ENCODE measurements at regions not wholly inside any gene's neighbourhood (a gene's known extent, or its start where the extent isn't known, plus 50 kb on each side); places are given as distances from the start of the nearest gene placed in this dataset.

DNA sequence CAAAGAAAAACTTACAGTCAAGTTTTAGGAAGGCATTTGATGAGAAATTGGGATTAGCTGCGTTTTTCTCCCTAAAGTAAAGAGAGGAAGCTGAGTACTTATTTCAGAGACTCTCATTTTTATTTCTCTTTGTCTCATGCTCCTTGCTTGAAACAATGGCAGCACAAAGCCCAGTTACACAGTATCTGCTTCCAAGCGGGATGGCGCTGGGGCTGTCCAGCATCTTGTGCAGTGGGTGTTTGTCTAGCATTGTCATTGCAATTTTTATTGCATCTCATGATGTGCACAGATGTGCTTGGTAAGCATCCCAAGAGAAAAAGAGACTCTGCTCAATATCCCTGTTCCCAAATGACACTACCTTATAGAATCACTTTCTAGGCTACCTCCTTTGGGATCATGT, 102.8 kb upstream of the ZNF521 start:
- Histone ChIP-seq H3K27ac (ENCODE audit: low read length) (no peak overlapping the region), H3K4me3 (ENCODE audit: low read length) (no peak overlapping the region), H3K9ac (ENCODE audit: low read length) (no peak overlapping the region), H4K20me1 (ENCODE audit: insufficient read depth, low read length) (no peaks in the 10 kb centered on the region), H3K36me3 (replicated peaks; ENCODE audit: low read depth, low read length) (no peaks in the 10 kb centered on the region), H3K4me2 (ENCODE audit: low read length) (no peak overlapping the region), H2AFZ (ENCODE audit: low read depth, low read length) (no peak overlapping the region), H3K27me3 (ENCODE audit: low read depth, low read length) (no peaks in the 10 kb centered on the region), H3K79me2 (ENCODE audit: low read length) (no peaks in the 10 kb centered on the region), H3K4me1 (ENCODE audit: low read length) (no peaks in the 10 kb centered on the region), H3K9me3 (ENCODE audit: insufficient read depth, low read length) (no peaks in the 10 kb centered on the region)
- TF ChIP-seq, protein P1, sequence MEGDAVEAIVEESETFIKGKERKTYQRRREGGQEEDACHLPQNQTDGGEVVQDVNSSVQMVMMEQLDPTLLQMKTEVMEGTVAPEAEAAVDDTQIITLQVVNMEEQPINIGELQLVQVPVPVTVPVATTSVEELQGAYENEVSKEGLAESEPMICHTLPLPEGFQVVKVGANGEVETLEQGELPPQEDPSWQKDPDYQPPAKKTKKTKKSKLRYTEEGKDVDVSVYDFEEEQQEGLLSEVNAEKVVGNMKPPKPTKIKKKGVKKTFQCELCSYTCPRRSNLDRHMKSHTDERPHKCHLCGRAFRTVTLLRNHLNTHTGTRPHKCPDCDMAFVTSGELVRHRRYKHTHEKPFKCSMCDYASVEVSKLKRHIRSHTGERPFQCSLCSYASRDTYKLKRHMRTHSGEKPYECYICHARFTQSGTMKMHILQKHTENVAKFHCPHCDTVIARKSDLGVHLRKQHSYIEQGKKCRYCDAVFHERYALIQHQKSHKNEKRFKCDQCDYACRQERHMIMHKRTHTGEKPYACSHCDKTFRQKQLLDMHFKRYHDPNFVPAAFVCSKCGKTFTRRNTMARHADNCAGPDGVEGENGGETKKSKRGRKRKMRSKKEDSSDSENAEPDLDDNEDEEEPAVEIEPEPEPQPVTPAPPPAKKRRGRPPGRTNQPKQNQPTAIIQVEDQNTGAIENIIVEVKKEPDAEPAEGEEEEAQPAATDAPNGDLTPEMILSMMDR (IDR thresholded peaks at IDR 0.05; ENCODE audit: low read depth, low read length): no peak
- no peak for TF ChIP-seq EZH2phosphoT487 (IDR thresholded peaks at IDR 0.05; ENCODE audit: low read depth)

DNA sequence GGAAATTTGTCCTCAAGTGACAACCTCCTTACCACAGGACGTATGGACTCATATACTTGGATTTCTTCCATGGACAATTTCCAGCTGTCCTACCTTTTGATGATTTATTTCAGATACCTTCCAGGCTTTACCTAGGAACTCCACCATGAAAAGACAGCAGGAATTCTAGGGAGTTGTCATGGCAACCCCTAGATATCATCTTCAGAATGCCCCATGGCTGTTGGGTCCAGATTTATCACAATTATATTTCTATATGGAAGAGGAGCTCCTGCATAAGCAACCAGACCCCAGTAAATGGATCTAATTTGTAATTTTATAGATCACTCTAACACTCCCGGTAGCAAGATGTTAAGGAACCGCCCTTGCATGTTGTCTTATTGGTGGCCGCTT, 102.3 kb upstream of the ZNF521 start:
- Histone ChIP-seq H3K9me3 (ENCODE audit: insufficient read depth, low read length) (no peaks in the 10 kb centered on the region), H3K27ac (ENCODE audit: low read length) (no peak overlapping the region)

GRCh38 chr18:25453556-25454269, 101.7 kb upstream of the ZNF521 start:
- Histone ChIP-seq H3K4me3 (ENCODE audit: low read length) (no peak overlapping the region), H2AFZ (ENCODE audit: low read depth, low read length) (no peak overlapping the region), H3K79me2 (ENCODE audit: low read length) (no peaks in the 10 kb centered on the region), H3K36me3 (replicated peaks; ENCODE audit: low read depth, low read length) (no peaks in the 10 kb centered on the region), H3K9ac (ENCODE audit: low read length) (no peak overlapping the region), H3K27ac (ENCODE audit: low read length) (no peak overlapping the region), H3K9me3 (ENCODE audit: insufficient read depth, low read length) (no peaks in the 10 kb centered on the region), H3K4me1 (ENCODE audit: low read length) (no peaks in the 10 kb centered on the region), H4K20me1 (ENCODE audit: insufficient read depth, low read length) (no peaks in the 10 kb centered on the region), H3K4me2 (ENCODE audit: low read length) (no peak overlapping the region), H3K27me3 (ENCODE audit: low read depth, low read length) (no peaks in the 10 kb centered on the region)
- TF ChIP-seq, protein P1 (IDR thresholded peaks at IDR 0.05; ENCODE audit: low read depth, low read length): no peak
- no peak for TF ChIP-seq EZH2phosphoT487 (IDR thresholded peaks at IDR 0.05; ENCODE audit: low read depth)

More for the DNA sequence above, 102.3 kb upstream of the ZNF521 start:
- no peaks in the 10 kb centered on the region for H3K27me3 ChIP-seq (ENCODE audit: low read depth, low read length)
- H3K79me2 ChIP-seq (ENCODE audit: low read length): no peaks in the 10 kb centered on the region
- H2AFZ ChIP-seq (ENCODE audit: low read depth, low read length): no peak overlapping the region
- no peak overlapping the region for H3K4me3 ChIP-seq (ENCODE audit: low read length)
- H3K9ac ChIP-seq (ENCODE audit: low read length): no peak overlapping the region
- no peak overlapping the region for H3K4me2 ChIP-seq (ENCODE audit: low read length)
- H3K36me3 ChIP-seq (replicated peaks; ENCODE audit: low read depth, low read length): no peaks in the 10 kb centered on the region
- H3K4me1 ChIP-seq (ENCODE audit: low read length): no peaks in the 10 kb centered on the region
- no peaks in the 10 kb centered on the region for H4K20me1 ChIP-seq (ENCODE audit: insufficient read depth, low read length)
- TF ChIP-seq, protein P1 (IDR thresholded peaks at IDR 0.05; ENCODE audit: low read depth, low read length): no peak
- TF ChIP-seq EZH2phosphoT487 (IDR thresholded peaks at IDR 0.05; ENCODE audit: low read depth): no peak

DNA sequence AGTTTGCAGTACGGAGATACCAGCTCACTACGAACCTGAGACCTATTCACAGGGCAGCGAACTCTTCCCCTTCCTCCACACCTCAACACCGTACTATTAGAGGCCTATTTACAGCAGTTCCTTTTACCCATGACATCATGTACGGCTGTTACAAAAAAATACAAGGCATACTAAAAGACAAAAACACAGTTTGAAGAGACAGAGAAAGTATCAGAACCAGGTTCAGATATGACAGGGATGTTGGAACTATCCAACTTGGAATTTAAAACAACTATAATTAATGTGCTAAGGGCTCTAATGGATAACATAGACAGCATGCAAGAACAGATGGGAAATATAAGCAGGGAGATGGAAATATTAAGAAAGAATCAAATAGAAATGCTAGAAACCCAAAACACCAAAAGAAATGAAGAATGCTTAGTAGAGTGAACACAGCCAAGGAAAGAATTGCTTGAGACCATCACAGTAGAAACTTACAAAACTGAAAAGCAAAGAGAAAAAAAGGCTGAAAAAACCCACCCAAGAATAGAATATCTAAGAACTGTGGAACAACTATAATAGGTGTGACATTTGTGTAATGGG, 99.2 kb upstream of the ZNF521 start:
- Histone ChIP-seq H3K27ac (ENCODE audit: low read length) (no peak overlapping the region), H3K27me3 (ENCODE audit: low read depth, low read length) (no peaks in the 10 kb centered on the region), H3K9ac (ENCODE audit: low read length) (no peak overlapping the region), H3K9me3 (ENCODE audit: insufficient read depth, low read length) (no peaks in the 10 kb centered on the region), H2AFZ (ENCODE audit: low read depth, low read length) (no peak overlapping the region), H3K36me3 (replicated peaks; ENCODE audit: low read depth, low read length) (no peaks in the 10 kb centered on the region), H4K20me1 (ENCODE audit: insufficient read depth, low read length) (no peaks in the 10 kb centered on the region), H3K4me2 (ENCODE audit: low read length) (no peak overlapping the region), H3K4me3 (ENCODE audit: low read length) (no peak overlapping the region), H3K79me2 (ENCODE audit: low read length) (no peaks in the 10 kb centered on the region), H3K4me1 (ENCODE audit: low read length) (no peaks in the 10 kb centered on the region)
- TF ChIP-seq EZH2phosphoT487 (IDR thresholded peaks at IDR 0.05; ENCODE audit: low read depth): no peak
- TF ChIP-seq, protein P1 (IDR thresholded peaks at IDR 0.05; ENCODE audit: low read depth, low read length): no peak

Measured in OCI-LY3 (cell line).